HG03103 (cell line): ENCODE measurements at regions not wholly inside any gene's neighbourhood (a gene's known extent, or its start where the extent isn't known, plus 50 kb on each side); places are given as distances from the start of the nearest gene placed in this dataset.

Source experiments
- ATAC-seq: cut with Tn5 transposase; IDR thresholded peaks from one replicate; pipeline ENCODE4 v1.9.1; 2021; ENCODE audit warnings: low read depth; ENCODE audit not compliant: unreplicated experiment

DNA sequence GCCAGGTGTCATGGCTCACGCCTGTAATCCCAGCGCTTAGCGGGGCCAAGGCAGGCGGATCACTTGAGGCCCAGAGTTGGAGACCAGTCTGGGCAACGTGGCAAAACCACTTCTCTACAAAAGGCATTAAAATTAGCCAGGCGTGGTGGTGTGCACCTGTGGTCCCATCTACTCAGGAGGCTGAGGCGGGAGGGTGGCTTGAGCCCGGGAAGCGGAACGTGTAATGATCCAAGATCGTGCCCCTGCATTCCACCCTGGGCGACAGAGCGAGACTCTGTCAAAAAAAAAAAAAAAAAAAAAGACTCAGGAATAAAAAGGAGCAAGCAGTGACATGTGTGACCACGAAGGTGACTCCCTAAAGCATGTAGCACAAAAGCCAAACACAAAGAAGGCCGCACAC, 50.1 kb upstream of the SALL3 start:
- no peak for ATAC-seq
